Astrocyte (in vitro differentiated cells and primary cell): ENCODE measurements at regions not wholly inside any gene's neighbourhood (a gene's known extent, or its start where the extent isn't known, plus 50 kb on each side); places are given as distances from the start of the nearest gene placed in this dataset.

Experiments used
- CTCF ChIP-seq: IDR thresholded peaks from 2 replicates; pipeline ENCODE4 v1.5.1; 2011; ENCODE audit warnings: low read depth, mild to moderate bottlenecking, inconsistent platforms, low read length, moderate library complexity; ENCODE audit not compliant: insufficient read depth
- EZH2 ChIP-seq: IDR thresholded peaks from 2 replicates; pipeline ENCODE4 v1.6.1; 2012; ENCODE audit warnings: mild to moderate bottlenecking, low read length, inconsistent platforms; ENCODE audit not compliant: insufficient read depth

GRCh38 chr1:76769911-76770310, 97.4 kb upstream of the ST6GALNAC5 start:
- no peak for TF ChIP-seq CTCF
- TF ChIP-seq EZH2, result no peak
